NCI-H460 (cell line): ENCODE measurements at regions not wholly inside any gene's neighbourhood (a gene's known extent, or its start where the extent isn't known, plus 50 kb on each side); places are given as distances from the start of the nearest gene placed in this dataset.
A peak's percentile ranks its signal among the peaks of the same experiment; 100 is the strongest.

Experiments used
- DNase-seq: peaks from one replicate; pipeline ENCODE4 v3.0.0-alpha.2; 2016; ENCODE audit warnings: low read depth; ENCODE audit errors: extremely low read depth

DNA sequence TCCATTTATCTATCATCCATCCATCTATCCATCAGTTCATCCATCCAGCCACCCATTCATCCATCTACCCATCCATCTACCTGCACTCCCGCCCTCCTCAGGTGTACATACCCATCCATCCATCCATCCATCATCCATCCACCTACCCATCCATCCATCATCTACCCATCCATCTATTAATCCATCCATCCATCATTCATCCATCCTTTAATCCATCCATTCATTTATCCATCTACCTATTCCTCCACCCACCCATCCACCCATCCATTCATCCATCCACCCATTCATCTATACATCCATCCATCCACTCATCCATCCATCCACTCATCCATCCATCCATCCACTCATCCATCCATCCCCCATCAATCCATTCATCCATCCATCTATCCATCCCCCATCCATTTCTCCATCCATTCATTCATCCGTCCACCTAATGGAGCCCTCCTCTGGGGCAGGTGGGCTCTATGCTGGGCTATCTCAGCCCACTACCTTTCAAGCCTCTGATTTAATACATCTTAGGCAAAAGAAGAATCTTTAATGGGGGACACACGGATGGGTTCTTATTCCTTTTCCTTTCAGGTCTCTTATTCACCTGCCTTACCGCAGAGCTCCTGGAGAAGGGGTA is 178.9 kb downstream of the URI1 start:
- DNase-seq, result no peak

DNA sequence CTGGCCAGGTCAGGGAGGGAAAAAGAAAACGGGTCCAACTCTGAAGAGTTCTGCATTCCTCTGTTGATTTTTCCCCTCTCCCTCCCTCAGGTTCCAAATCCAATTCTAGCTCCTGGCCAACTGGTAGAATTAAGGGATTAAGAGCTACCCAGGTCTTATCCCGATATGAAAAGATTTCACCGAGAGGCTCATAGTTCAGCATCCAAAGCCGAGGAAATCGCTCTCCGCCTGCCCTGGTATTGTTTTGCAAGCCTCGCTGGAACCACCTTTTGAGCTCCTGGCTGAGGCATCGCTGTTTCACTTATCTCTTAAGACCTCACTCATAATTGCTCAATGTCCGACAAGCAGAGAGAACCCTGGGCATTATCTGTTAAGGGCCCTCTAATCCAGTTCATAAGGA is 180.4 kb downstream of the URI1 start:
- no peak for DNase-seq

DNA sequence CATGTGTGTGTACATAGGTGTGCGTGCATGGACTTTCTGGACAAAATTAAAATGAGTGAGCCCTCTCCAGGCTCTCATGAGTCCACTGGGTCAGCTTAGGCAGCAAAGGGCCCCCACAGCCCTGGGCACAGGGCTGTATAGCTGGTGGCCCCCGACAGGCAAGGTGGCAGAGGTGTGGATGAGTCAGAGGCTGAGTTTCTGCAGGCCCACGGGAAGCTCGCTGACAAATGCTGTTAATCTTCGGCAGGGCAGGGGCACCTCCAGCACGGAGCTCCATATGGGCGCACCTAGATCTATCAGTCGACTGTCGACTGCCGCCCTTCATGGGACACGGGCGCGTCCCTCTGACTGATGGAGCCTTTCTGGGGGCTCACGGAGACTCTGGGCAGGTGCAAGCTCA is 181.1 kb downstream of the URI1 start:
- no peak for DNase-seq

DNA sequence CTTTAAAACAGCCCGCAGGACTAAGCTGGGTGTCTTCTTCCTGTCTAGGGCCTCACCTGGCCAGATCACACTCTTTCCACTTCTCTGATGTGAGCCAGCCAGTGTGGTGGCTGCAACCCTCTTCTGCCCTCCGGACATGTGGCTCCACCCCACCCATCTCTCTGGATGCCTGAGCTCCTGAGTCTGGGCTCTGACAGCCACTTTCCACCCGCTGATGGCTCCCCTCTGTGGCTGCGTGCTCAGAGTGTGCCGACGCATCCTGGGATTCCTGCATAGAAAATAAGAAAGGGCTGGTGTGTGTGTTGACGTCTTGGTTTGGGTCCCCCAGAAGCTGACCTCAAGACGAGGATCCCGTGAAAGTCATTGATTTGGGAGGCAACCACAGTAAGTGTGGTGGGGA is 181.6 kb downstream of the URI1 start:
- DNase-seq, result no peak

DNA sequence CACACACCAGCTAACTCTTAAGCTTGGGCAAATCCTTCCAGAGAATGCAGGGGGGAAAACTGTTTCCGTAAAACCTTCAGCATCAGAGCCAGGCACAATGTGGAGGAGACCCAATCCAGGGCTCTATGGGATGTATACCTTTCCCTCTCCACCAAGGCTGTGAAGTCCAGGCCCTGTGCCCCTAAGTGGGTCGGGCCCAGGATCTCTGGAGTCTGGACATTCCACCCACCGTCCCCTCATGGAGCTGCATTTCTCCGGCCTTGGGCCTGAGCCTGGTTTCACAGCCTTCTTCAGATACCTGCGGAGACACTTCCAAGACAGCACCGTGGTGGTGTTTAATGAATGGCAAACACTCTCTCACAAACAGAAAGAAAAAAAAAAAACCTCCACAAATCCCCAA is 186.2 kb downstream of the URI1 start:
- DNase-seq, result no peak

DNA sequence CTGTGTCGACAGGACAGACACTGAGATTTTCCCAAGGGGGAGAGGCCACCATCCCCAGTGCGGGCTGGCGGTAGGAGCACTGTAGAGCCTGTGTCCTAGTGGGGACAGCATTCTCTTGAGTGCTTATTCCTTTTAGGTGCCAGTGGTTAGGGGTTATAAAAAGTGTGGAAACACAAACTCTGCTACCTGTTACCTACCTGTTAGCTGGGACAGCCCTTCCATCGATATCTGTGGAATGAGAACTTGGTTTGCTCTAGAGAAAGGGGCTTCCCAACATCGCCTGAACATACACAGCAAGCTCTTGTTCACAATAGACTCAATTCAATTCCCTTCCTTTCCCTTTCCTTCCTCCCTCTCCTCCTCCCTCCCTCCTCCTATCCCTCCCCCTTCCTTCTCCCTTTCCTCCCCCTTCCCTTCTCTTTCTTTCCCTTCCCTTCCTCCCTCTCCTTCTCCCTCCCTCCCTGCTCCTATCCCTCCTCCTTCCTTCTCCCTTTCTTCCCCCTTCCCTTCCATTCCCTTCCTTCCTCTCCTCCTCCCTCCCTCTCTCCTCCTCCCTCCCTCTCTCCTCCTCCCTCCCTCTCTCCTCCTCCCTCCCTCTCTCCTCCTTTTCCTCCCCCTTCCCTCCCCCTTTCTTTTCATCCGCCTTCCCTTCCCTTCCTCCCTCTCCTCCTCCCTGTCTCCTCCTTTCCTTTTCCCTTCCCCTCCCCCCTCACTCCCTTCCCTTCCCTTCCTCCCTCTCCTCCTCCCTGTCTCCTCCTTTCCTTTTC is 188.5 kb downstream of the URI1 start:
- DNase-seq, result no peak

DNA sequence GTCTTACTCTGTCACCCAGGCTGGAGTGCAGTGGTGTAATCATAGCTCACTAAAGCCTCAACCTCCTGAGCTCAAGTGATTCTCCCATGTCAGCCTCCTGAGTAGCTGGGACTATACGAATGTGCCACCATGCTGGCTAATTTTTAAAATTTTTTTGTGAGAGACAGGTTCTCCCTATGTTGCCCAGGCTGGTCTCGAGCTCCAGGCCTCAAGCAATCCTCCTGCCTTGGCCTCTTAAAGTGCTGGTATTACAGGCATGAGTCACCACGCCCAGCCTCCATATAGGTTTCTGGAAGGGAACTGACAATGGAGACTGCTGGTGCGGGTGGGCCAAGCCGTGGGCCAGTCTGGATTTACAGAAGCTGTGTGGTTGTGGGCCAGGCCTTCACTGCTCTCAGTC is 189.2 kb downstream of the URI1 start:
- no peak for DNase-seq

DNA sequence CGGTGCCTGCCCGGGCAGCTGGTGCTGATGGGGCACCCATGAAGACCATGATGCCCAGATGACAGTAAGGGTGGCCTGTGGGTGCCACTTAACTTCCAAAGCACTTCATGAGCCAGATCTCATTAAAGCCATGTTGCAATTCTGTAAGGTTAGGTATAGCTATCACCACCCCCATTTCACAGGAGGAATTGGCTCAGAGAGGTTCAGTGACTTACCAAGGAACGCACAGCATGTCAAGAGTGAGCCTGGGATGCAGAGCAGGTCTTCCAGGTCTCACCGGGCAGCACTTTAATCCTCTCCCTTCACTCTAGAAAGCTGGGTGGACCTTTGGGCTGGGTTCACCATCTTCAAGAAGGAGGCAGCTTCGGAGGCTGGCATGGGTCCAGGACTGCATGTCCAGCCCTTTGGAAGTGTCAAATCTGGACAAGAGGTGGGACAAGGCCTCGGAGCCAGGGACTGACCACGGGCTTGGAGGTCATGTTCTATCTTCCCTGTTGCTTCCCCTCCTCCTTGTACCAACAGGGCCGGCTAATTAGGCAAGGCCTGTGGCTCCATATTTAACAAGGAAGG is 189.8 kb downstream of the URI1 start:
- DNase-seq, result no peak

DNA sequence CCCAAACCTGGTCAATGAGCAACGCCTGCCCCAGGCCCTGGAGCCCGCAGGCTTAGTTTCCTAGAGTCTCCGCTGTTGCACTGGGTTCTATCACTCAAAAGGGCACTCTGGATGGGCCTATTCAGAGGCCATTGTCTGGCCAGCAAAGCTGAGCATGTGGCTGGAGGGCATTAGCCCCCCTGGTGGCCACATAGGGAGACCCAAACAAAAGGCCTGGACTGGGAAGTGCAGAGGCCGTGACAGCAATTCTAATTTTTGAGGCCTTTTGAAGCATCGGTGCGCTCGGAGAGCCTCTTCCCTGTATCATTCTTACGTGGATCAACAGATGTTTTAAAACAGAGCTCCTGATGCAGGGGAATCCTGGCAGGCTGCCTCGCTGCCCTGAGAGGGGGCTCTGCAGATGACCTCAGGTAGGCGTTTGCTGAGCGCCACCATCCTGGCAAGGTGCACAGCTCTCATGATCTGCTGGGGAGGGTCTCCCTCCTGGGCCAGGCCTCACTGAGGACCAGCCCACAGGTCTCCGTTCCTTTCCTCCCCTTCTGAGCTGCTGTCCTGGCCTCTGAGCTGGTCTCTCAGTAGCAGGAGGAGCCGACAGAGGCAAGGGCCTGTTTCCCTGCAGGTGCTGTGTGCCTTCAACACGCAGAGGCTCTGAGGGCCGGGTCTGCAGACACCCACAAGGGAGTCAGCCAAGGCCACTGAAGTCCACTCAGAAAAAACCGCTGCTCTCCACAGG is 190.5 kb downstream of the URI1 start:
- no peak for DNase-seq

DNA sequence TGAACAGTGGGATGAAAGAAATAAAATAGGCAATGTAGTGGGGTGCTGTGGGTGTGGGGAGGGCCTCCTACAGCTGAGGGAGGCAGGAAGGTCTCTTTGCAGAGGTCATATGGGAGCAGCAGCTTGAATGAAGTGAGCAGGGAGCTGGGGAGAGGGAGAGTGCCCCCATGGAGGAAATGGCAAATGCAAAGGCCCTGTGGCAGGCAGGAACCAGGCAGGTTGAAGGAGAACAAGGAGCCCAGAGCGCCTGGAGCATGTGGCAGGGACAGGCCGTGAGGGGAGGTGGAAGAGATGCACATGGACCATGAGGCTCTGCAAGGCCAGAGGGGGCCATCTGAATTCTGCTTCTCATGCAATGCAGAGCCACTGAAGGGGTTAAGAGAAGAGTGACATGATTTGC is 191.8 kb downstream of the URI1 start:
- DNase-seq, result no peak

DNA sequence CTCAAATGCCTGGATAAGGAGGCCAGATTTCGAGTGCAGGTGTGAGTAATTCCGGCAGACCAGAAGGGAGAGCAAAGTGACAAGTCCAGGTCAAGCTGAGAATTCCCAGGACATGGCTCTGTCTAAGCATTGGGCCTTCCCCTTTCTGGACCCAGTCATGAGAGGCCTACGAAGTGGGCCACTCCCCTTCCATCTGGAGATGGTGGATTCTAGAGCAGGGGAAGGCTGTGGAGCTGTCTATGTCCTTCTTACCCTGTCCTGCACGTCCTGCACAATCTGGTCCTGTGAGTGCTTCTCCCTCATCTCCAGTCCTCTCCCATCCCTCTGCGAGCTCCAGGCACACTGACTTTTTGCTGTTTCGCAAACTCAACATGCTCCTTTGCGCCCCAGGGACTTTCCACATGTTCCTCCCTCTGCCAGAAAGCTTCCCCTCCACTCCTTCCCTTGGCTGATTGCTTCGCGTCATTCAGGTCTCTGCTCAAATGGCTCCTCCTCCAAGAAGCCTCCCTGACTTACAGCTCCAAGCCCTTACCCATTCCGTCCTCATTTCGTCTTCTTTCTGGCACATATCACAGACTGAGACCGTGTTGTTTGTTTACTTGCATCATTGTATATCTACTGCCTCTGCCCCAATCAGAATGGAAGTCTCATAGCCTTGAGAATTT is 193.2 kb downstream of the URI1 start:
- DNase-seq, result no peak

DNA sequence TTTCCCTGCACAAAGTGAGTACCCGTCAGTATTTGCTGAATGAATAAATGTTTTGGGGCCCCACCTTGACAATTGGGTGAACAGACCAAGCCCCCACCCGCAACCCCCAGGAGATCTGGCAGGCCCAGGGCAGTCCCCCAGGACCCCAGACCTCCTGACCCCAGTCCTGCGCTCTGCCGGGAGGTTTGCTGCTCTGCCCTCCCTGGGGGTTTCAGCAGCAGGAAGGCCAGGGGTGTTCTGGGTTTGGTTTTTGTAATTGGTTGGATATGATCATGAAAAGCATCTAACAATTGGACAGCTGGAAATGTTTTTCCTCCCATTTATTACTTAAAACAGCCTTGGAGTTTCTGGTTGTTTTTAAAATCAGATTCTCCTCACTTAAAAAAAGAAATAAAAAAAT is 193.8 kb downstream of the URI1 start:
- DNase-seq, result no peak

DNA sequence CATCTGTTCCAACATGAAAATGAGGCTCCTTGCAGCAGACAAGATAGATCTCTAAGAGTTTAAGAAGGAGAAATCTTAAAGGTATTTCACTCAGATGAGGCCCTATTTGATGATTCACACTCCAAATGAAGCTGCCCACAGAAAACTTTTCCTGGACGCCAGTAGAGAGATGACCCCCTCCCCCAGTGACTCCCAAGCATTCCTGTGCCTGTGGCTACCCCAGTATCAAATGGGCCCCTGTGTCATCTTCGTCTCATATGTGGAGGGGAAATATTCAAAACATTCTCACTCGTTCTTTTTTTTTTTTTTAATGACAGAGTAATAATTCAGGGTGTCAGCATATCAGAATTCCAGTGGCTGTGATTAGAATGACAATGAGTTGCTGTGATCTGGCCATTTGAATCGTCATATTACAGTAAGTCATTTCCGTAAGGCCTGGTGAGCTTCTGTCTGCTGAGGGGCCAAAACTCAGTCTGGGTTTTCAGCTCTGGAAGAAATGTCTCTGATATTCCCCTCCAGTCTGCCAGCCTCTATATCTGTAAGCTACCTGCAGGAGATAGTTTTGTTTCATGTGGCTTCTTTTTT is 194.7 kb downstream of the URI1 start:
- no peak for DNase-seq

DNA sequence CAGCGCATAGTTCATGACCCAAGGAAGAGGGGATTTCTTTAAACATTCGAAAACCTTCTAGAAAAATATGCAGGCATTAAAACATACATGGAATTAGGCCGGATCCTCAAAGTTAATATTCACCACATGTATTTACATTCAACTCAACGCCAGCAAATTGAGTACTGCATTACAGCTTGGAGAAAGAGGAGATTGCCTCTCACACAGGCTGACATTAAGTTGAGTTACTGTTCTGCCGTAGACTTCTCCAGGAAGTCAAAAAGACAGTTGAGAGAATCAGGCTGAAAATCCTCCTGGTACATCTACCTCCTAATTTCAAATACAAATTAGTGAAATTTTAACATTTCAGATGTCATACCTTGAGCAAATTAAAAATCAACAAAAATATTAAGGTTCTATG is 195.7 kb downstream of the URI1 start:
- no peak for DNase-seq

DNA sequence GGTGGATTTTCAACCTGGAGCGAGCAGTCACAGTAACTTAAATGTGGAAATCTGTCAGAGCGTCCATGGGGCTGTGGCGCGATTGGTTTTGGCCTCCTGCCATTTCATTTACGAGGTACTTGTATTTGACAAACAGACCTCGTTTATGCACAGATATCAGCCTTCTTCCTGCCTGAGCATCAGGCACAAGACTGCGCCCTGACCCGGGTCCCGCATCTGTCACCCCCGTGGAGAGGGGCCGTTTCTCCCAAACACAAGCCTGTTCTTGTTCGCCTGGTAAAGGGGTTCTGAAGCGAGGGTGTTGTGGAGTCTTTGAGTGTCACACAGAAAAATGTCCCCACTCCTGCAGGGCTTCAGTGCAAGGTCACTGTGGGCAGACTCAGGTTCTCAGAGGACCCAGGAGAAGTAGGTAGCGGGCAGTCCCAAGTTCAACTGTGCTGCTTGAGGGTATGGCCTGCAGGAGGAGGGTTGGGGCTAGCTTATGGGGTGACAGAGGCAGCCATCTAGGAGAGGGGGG is 202.3 kb downstream of the URI1 start:
- no peak for DNase-seq

DNA sequence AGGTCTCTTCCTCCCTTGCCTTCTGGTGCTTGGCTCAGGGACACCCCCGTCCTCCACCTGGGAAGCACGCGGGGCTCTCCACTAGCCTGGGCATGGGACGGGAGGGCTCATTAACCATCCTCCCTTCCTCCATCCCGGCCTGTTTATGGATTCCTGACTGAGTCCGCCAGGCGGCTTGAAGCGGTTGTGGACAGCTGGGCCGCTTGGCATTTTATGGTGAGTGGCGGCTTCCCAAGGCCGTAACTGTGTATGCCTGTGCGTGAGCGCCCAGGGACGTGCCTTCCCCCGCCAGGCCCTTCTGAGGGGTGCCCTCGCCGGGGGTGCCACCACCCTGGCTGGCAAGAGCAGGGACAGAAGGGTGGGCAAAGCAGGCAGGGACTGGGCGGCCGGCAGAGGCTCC is 202.8 kb downstream of the URI1 start:
- DNase-seq, result no peak

DNA sequence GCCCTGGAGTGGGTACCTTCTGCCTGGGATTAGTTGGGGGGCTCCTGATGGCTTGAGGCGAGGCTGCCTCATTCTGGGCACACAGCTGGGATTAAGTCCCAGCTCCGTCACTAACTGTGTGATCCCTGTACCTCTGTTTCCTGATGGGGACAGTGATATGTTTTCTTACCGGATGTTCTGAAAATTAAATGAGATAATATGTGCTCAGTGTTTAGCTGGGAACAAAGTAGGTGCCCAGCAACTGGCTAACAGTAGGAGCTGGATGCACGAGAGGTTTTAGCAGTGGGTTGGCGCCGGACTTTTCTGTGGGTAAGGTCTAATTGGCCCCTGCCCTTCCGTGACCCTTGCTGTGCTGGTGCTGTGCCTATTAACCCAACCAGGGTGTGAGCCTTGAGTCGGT is 203.4 kb downstream of the URI1 start:
- no peak for DNase-seq

DNA sequence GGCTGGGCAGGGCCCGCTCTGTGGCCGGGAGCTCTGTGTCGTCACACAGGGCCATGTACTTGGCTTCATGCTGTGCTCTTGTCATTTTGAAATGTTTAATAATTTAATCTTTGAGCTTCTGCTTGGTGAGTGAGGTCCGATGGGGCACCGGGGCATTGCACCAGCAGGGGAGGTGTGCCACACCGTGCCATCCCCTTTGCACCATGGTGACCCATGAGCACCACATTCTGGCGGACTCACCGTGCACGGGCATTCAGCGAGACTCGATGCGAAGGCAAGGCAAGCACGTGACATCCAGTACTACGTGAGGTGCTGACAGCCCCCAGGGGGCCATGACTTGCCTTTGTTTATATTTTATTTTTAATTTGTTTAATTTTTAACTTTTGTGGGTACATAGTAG is 204.3 kb downstream of the URI1 start:
- no peak for DNase-seq

DNA sequence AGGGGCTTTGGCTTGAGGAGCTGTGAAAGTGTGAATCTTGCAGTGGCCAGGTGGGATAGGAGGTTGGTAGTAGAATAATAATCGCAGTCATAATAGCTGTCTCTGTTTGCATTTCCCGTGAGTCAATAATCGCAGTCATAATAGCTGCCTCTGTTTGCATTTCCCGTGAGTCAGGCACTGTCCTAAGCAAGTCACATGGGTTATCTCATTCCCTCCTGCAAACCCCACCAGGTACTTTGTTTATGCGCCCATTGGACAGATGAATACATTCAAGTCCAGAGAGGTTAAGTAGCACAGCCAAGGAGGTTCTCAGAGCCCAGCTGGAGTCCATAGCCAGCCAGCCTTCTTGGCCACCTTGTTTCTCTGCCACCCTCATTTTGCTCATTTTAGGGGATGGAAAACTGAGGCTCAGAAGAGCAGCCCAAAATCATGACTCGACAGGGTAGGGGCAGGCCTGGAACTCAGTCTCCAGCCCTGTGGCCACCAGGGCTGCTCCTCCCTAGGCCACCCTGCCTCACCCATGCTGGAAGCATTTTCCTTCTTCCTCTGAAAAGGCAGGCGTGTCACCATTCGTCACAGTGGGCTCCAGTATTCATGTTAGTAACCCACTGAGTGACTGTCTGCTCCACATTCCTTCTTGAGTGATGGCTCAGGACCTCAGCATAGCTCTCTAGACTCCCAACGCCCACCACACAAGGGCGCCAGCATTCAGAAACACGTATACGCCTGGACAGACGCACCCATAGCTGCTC is 206.2 kb downstream of the URI1 start:
- DNase-seq, result peak; percentile 1

DNA sequence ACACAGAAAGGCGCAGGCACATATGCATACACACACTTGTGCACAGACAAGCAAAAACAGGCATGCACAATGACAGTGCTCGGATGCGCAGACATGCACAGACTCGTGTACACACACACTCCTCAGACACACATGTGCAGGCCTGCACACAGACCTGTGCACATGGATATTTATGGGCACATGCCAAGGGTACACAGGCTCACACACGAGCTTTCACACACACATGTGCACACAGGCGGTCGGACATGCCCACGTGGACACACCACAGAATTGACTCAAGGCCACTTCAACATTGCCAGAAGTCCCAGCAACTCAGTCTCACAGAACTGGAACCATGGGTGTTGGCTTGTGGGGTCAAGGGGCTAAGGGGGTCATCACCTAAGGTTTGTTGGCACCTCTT is 206.8 kb downstream of the URI1 start:
- no peak for DNase-seq
